Activated naive CD8-positive, alpha-beta T cell treated with anti-CD3 and anti-CD28 coated beads, Interleukin-2, amount 50 U/mL, for 24 hours (primary cell): ENCODE measurements at regions not wholly inside any gene's neighbourhood (a gene's known extent, or its start where the extent isn't known, plus 50 kb on each side); places are given as distances from the start of the nearest gene placed in this dataset.

Experiments
- ATAC-seq: fragments of 150-1000 bp; cut with Tn5 transposase; one replicate; pipeline ENCODE4 v1.10.0; 2021
- DNase-seq: peaks from one replicate; pipeline ENCODE4 v3.0.0; 2021
- H3K27ac Mint-ChIP-seq: one replicate; pipeline ENCODE4 v1.8.0; 2021; ENCODE audit warnings: mild to moderate bottlenecking, mixed read lengths
- H3K27me3 Mint-ChIP-seq: one replicate; pipeline ENCODE4 v1.8.0; 2021; ENCODE audit warnings: mixed read lengths
- H3K36me3 Mint-ChIP-seq: one replicate; pipeline ENCODE4 v1.8.0; 2021; ENCODE audit warnings: low read depth, mixed read lengths
- H3K4me1 Mint-ChIP-seq: one replicate; pipeline ENCODE4 v1.8.0; 2021; ENCODE audit warnings: mixed read lengths
- H3K4me3 Mint-ChIP-seq: one replicate; pipeline ENCODE4 v1.8.0; 2021; ENCODE audit warnings: mild to moderate bottlenecking, moderate library complexity, mixed read lengths
- H3K9me3 Mint-ChIP-seq: one replicate; pipeline ENCODE4 v1.8.0; 2021; ENCODE audit warnings: mixed read lengths

DNA sequence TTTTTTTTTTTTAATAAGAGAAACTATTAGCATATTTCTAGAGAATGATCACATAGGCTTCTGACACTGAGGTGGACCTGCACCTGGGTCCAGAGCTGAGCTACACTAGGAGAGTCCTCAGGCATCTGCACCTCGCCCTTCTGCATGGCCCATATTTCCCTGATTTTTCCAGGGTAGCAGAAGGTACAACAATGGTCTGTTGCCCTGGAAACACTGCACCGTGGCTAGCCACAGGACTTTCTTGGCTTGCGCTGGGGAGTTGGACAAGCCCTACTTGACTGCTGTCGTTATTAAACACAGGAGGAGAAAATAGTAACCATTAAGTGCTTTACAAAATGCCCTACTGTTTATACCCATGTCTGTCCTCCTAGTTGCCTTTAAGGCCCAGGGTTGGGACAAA is 615.7 kb upstream of the MEF2C start:
- H3K27me3 Mint-ChIP-seq, result no peaks in the 10 kb centered on the region
- H3K27ac Mint-ChIP-seq, result no peak overlapping the region
- no peak for ATAC-seq
- H3K4me1 Mint-ChIP-seq, result no peaks in the 10 kb centered on the region
- H3K9me3 Mint-ChIP-seq, result no peaks in the 10 kb centered on the region
- no peak overlapping the region for H3K4me3 Mint-ChIP-seq
- no peak for DNase-seq
- no peaks in the 10 kb centered on the region for H3K36me3 Mint-ChIP-seq

GRCh38 chr5:89493414-89493813 is 610.4 kb upstream of the MEF2C start:
- H3K4me1 Mint-ChIP-seq, result no peaks in the 10 kb centered on the region
- no peak for DNase-seq
- no peak for ATAC-seq
- H3K27ac Mint-ChIP-seq, result no peak overlapping the region
- no peaks in the 10 kb centered on the region for H3K27me3 Mint-ChIP-seq
- no peak overlapping the region for H3K4me3 Mint-ChIP-seq
- no peaks in the 10 kb centered on the region for H3K36me3 Mint-ChIP-seq
- H3K9me3 Mint-ChIP-seq, result no peaks in the 10 kb centered on the region

GRCh38 chr5:89484962-89485361 is 602.0 kb upstream of the MEF2C start:
- H3K4me3 Mint-ChIP-seq, result no peak overlapping the region
- H3K4me1 Mint-ChIP-seq, result no peaks in the 10 kb centered on the region
- no peak for ATAC-seq
- H3K27me3 Mint-ChIP-seq, result no peaks in the 10 kb centered on the region
- DNase-seq, result no peak
- no peaks in the 10 kb centered on the region for H3K9me3 Mint-ChIP-seq
- no peak overlapping the region for H3K27ac Mint-ChIP-seq
- no peaks in the 10 kb centered on the region for H3K36me3 Mint-ChIP-seq

DNA sequence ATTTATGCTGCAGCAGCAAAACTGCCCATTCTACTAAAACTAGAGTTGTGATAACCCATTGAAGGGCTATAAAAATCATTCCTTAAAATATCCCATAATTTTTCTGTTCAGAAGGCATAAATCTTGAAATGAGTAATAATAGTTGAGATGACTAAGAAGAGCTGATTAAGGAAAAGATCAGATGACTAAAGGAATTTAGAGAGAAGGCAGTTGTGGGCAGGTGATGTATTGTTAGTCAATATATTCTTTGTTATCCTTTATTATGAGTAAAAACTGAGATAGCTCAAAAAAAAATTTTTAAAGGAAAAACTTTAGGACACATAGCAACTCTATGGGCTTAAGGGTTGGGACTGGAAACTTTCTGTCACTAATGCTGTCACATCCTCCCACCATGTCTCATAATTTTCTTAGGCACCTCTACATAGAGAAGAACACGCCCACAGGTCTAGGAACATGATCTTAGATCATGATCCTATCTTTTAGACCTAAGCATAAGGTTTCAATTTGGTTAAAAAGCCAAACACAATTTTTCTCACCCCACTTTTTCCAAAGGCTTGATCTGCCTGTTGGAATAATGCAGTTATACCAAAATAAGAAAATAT is 597.5 kb upstream of the MEF2C start:
- Mint-ChIP-seq H3K36me3 (no peaks in the 10 kb centered on the region), H3K27ac (no peak overlapping the region), H3K4me3 (no peak overlapping the region), H3K27me3 (no peaks in the 10 kb centered on the region), H3K9me3 (no peaks in the 10 kb centered on the region), H3K4me1 (no peaks in the 10 kb centered on the region)
- ATAC-seq (peak; percentile 54), DNase-seq (no peak)

- ATAC-seq (no peak), DNase-seq (no peak)
- Mint-ChIP-seq H3K9me3 (no peaks in the 10 kb centered on the region), H3K27ac (no peak overlapping the region), H3K27me3 (peaks cover 2% of the 10 kb centered on the region), H3K4me3 (no peak overlapping the region), H3K36me3 (no peaks in the 10 kb centered on the region), H3K4me1 (no peaks in the 10 kb centered on the region)
Measured at GRCh38 chr5:89478851-89479250, 595.9 kb upstream of the MEF2C start.

DNA sequence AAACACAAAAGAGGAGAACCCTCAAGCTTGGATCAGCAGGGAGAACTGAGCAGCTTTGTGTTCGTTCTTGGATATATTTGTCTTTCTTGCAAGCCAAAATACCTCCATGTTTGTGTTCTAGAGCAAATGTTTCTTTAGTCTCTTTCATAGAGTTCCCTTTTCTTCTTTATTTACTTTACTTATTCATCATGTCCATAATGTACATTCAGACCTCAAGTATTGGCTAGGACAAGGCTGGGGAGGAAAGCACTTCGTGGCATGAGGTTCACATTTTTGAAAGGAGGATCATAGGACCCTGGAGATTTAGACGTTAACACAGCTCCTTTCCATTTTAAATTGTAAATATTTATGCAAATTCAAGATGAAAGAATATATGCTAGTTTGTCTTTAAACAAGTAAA is 590.2 kb upstream of the MEF2C start:
- no peak overlapping the region for H3K27ac Mint-ChIP-seq
- H3K4me3 Mint-ChIP-seq, result no peak overlapping the region
- no peaks in the 10 kb centered on the region for H3K4me1 Mint-ChIP-seq
- DNase-seq (no peak), ATAC-seq (no peak)
- H3K27me3 Mint-ChIP-seq, result peaks cover 2% of the 10 kb centered on the region
- H3K36me3 Mint-ChIP-seq, result no peaks in the 10 kb centered on the region
- H3K9me3 Mint-ChIP-seq, result peaks cover 4% of the 10 kb centered on the region

DNA sequence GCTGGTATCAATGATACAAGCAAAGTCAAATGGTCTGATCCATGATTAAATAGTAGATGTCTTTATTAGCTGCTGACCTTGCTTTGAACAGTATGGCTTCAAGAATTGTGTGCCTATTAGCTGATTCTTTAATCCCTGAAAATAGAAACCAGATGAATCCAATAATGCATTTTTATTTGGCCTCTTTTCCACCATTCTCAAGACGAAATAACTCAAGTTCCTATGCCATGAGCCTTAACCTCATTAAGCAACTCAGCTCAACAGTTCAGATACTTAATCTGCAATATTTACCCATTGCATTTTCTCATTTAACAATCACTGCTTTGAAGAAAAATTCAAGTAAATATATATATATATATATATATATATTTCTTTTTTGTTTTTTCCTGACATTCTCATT is 588.6 kb upstream of the MEF2C start:
- H3K36me3 Mint-ChIP-seq, result no peaks in the 10 kb centered on the region
- DNase-seq (no peak), ATAC-seq (no peak)
- H3K4me3 Mint-ChIP-seq, result no peak overlapping the region
- H3K27ac Mint-ChIP-seq, result no peak overlapping the region
- peaks cover 2% of the 10 kb centered on the region for H3K27me3 Mint-ChIP-seq
- no peaks in the 10 kb centered on the region for H3K4me1 Mint-ChIP-seq
- H3K9me3 Mint-ChIP-seq, result peaks cover 4% of the 10 kb centered on the region

- no peak overlapping the region for H3K27ac Mint-ChIP-seq
- peaks cover 2% of the 10 kb centered on the region for H3K27me3 Mint-ChIP-seq
- DNase-seq, result no peak
- no peak for ATAC-seq
- peaks cover 4% of the 10 kb centered on the region for H3K9me3 Mint-ChIP-seq
- no peaks in the 10 kb centered on the region for H3K36me3 Mint-ChIP-seq
- no peak overlapping the region for H3K4me3 Mint-ChIP-seq
- no peaks in the 10 kb centered on the region for H3K4me1 Mint-ChIP-seq
Measured at GRCh38 chr5:89471115-89471514, 588.1 kb upstream of the MEF2C start.

DNA sequence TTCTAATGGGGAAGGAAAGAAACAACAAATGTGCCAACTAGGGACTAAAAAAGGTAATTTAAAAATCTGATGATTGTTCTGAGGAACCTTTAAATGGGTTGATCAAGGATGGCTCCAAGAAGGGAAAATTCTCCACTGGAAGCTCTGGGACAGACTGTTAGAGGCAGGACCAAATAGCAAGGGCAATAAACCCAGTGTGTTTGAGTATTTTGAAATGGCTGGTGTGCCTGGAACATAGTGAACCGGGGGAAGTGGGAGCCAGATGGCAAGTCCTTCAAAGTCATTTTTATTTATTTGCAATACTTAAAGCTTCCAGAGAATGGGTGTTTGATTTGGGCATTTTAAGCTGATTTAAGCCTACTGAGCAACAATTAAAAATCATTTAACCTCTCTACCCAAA is 587.7 kb upstream of the MEF2C start:
- DNase-seq, result no peak
- ATAC-seq, result no peak
- Mint-ChIP-seq H3K36me3 (no peaks in the 10 kb centered on the region), H3K4me3 (no peak overlapping the region), H3K27ac (no peak overlapping the region), H3K9me3 (peaks cover 4% of the 10 kb centered on the region), H3K27me3 (peaks cover 2% of the 10 kb centered on the region), H3K4me1 (no peaks in the 10 kb centered on the region)

DNA sequence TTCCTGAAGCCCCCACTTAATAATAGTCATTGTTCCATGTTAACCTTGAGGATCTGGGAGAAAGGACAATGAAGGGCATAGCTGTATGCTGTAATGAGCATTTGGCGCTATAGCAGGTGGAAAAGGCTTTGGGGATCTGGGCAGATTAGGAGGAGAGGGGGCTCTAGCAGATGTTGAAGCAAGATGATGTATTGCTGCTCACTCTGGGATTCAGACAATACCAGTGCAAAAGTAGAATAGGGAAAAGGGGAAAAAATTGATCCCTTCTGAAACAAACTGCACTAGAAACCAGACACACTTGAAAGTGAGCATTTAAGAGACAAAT is 575.3 kb upstream of the MEF2C start:
- Mint-ChIP-seq H3K27ac (no peak overlapping the region), H3K4me3 (no peak overlapping the region), H3K4me1 (peaks cover 11% of the 10 kb centered on the region), H3K27me3 (peaks cover 1% of the 10 kb centered on the region), H3K9me3 (peaks cover 9% of the 10 kb centered on the region), H3K36me3 (no peaks in the 10 kb centered on the region)
- DNase-seq (no peak), ATAC-seq (no peak)

- H3K4me1 Mint-ChIP-seq, result peaks cover 11% of the 10 kb centered on the region
- H3K9me3 Mint-ChIP-seq, result peaks cover 9% of the 10 kb centered on the region
- H3K27ac Mint-ChIP-seq, result no peak overlapping the region
- H3K27me3 Mint-ChIP-seq, result peaks cover 1% of the 10 kb centered on the region
- DNase-seq (no peak), ATAC-seq (peak; percentile 24)
- H3K4me3 Mint-ChIP-seq, result no peak overlapping the region
- H3K36me3 Mint-ChIP-seq, result no peaks in the 10 kb centered on the region
Measured at GRCh38 chr5:89457411-89458331, 574.7 kb upstream of the MEF2C start.

DNA sequence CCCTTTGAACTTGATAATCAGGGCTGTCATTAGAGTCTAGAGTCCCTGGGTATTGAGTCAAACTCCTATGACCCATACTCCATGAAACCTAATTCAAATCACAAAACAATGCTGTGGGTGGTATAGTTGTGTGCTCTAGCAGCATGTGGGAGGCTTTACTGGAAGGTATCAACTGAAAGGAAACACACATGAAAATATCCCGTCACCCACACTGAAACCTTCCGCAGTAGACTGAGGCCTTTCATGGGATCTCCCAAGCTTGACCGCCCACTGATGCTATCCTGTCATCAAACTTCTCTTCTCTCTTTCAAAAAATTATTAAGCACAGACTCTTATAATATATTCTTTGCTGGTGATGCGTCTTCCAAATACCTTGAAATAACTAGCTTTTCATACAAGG is 569.1 kb upstream of the MEF2C start:
- Mint-ChIP-seq H3K9me3 (peaks cover 9% of the 10 kb centered on the region), H3K27ac (no peak overlapping the region), H3K4me1 (peaks cover 4% of the 10 kb centered on the region), H3K4me3 (no peak overlapping the region), H3K36me3 (no peaks in the 10 kb centered on the region), H3K27me3 (peaks cover 1% of the 10 kb centered on the region)
- DNase-seq (no peak), ATAC-seq (no peak)

GRCh38 chr5:89451263-89451662 is 568.3 kb upstream of the MEF2C start:
- Mint-ChIP-seq H3K9me3 (peaks cover 9% of the 10 kb centered on the region), H3K4me3 (no peak overlapping the region), H3K27ac (no peak overlapping the region), H3K27me3 (peaks cover 1% of the 10 kb centered on the region), H3K36me3 (no peaks in the 10 kb centered on the region), H3K4me1 (peaks cover 4% of the 10 kb centered on the region)
- DNase-seq (no peak), ATAC-seq (no peak)

- ATAC-seq (no peak), DNase-seq (no peak)
- Mint-ChIP-seq H3K9me3 (peaks cover 8% of the 10 kb centered on the region), H3K4me3 (no peak overlapping the region), H3K27me3 (peaks cover 1% of the 10 kb centered on the region), H3K36me3 (no peaks in the 10 kb centered on the region), H3K4me1 (peaks cover 4% of the 10 kb centered on the region), H3K27ac (no peak overlapping the region)
Measured at GRCh38 chr5:89450149-89450538, 567.2 kb upstream of the MEF2C start.

GRCh38 chr5:89449392-89450148 is 566.6 kb upstream of the MEF2C start:
- H3K27me3 Mint-ChIP-seq, result no peaks in the 10 kb centered on the region
- H3K27ac Mint-ChIP-seq, result no peak overlapping the region
- H3K36me3 Mint-ChIP-seq, result no peaks in the 10 kb centered on the region
- no peak for DNase-seq
- H3K4me3 Mint-ChIP-seq, result no peak overlapping the region
- no peak for ATAC-seq
- H3K4me1 Mint-ChIP-seq, result peaks cover 4% of the 10 kb centered on the region
- H3K9me3 Mint-ChIP-seq, result peaks cover 4% of the 10 kb centered on the region
